ENCODE measurements at regions not wholly inside any gene's neighbourhood (a gene's known extent, or its start where the extent isn't known, plus 50 kb on each side); places are given as distances from the start of the nearest gene placed in this dataset.

- TF ChIP-seq TCF12 (IDR thresholded peaks at IDR 0.05) (no peak), TCF12 (CRISPR knock-in tag; IDR thresholded peaks at IDR 0.05) (no peak), JUN (CRISPR knock-in tag; IDR thresholded peaks at IDR 0.05) (no peak), ZNF577 (CRISPR knock-in tag; IDR thresholded peaks at IDR 0.05; ENCODE audit: borderline replicate concordance, low read depth) (no peak), TCF7L2 (IDR thresholded peaks at IDR 0.05; ENCODE audit: low read depth, low read length) (no peak), ZFP36L2 (CRISPR knock-in tag; IDR thresholded peaks at IDR 0.05) (no peak), CTCF (CRISPR knock-in tag; IDR thresholded peaks at IDR 0.05) (no peak), MAZ (IDR thresholded peaks at IDR 0.05; ENCODE audit: borderline replicate concordance, low read depth, low read length) (no peak), MAZ (CRISPR knock-in tag; IDR thresholded peaks at IDR 0.05; ENCODE audit: low read depth) (no peak), GTF2F1 (IDR thresholded peaks at IDR 0.05; ENCODE audit: low read length) (no peak)
These were observed 154.1 kb downstream of the MAT2B start for GRCh38 chr5:163659568-163659902.
